ENCODE measurements at regions not wholly inside any gene's neighbourhood (a gene's known extent, or its start where the extent isn't known, plus 50 kb on each side); places are given as distances from the start of the nearest gene placed in this dataset.
"Not testable (repeated sequence)": the region's sequence is repeated elsewhere in the genome, so short reads cannot be mapped to it uniquely, and the experiment has no call there.

DNA sequence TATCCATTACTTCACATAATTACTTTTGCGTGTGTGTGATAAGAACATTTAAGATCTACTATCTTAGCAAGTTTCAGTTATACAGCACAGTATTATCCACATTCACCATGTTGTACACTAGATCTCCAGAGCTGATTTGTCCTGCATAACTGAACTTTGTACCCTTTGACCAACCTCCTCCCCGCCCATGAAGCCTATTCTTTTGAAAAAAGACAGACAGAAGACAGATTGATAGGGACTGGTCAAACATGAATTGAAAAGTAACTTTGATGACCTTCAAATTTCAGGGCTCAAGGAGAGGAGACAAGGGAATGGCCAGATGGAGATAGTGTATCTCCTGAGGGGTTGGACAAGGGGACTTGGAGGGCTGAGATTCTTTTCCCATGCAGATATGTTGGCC, 96.3 kb downstream of the CMC2 start:
- Histone ChIP-seq H3K4me3 (no peak overlapping the region), H3K36me3 (ENCODE audit: control insufficient read depth in 4 of 4, insufficient read depth in 4 of 4, low read length in 4 of 4) (no peaks in the 10 kb centered on the region), H3K27ac (ENCODE audit: low read depth in 1 of 2, low read length in 1 of 2) (no peak overlapping the region), H3K9ac (ENCODE audit: insufficient read depth in 1 of 2, low read length in 2 of 2) (no peak overlapping the region), H3K4me1 (ENCODE audit: control insufficient read depth in 5 of 5, insufficient read depth in 5 of 5, low read length in 5 of 5) (no peaks in the 10 kb centered on the region), H3K9me3 (ENCODE audit: control insufficient read depth in 4 of 4, insufficient read depth in 3 of 4, low read length in 3 of 4) (peaks cover 0 to 7% (median 3%) of the 10 kb centered on the region in 4 donors), H3K27me3 (ENCODE audit: control insufficient read depth in 3 of 3, insufficient read depth in 3 of 3, low read length in 2 of 3) (no peaks in the 10 kb centered on the region)
- WGBS, 2 donors, result 86 to 90% methylated on average over 2 of the region's 2 CpGs
- DNase-seq (no peak), ATAC-seq (ENCODE audit: insufficient read depth, low FRiP score) (no peak)
- TF ChIP-seq, protein P1, sequence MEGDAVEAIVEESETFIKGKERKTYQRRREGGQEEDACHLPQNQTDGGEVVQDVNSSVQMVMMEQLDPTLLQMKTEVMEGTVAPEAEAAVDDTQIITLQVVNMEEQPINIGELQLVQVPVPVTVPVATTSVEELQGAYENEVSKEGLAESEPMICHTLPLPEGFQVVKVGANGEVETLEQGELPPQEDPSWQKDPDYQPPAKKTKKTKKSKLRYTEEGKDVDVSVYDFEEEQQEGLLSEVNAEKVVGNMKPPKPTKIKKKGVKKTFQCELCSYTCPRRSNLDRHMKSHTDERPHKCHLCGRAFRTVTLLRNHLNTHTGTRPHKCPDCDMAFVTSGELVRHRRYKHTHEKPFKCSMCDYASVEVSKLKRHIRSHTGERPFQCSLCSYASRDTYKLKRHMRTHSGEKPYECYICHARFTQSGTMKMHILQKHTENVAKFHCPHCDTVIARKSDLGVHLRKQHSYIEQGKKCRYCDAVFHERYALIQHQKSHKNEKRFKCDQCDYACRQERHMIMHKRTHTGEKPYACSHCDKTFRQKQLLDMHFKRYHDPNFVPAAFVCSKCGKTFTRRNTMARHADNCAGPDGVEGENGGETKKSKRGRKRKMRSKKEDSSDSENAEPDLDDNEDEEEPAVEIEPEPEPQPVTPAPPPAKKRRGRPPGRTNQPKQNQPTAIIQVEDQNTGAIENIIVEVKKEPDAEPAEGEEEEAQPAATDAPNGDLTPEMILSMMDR (IDR thresholded peaks at IDR 0.05; ENCODE audit: control extremely low read depth, extremely low read depth), result no peak

- TF ChIP-seq, protein P1 (IDR thresholded peaks at IDR 0.05; ENCODE audit: control extremely low read depth, extremely low read depth), result no peak
- H3K4me1 ChIP-seq (ENCODE audit: control insufficient read depth in 5 of 5, insufficient read depth in 5 of 5, low read length in 5 of 5), result no peaks in the 10 kb centered on the region
- 44 to 52% methylated on average over 3 of the region's 3 CpGs for WGBS, 2 donors
- peaks cover 0 to 7% (median 3%) of the 10 kb centered on the region in 4 donors for H3K9me3 ChIP-seq (ENCODE audit: control insufficient read depth in 4 of 4, insufficient read depth in 3 of 4, low read length in 3 of 4)
- H3K4me3 ChIP-seq, result no peak overlapping the region
- H3K9ac ChIP-seq (ENCODE audit: insufficient read depth in 1 of 2, low read length in 2 of 2), result no peak overlapping the region
- no peak overlapping the region for H3K27ac ChIP-seq (ENCODE audit: low read depth in 1 of 2, low read length in 1 of 2)
- H3K36me3 ChIP-seq (ENCODE audit: control insufficient read depth in 4 of 4, insufficient read depth in 4 of 4, low read length in 4 of 4), result no peaks in the 10 kb centered on the region
- ATAC-seq (ENCODE audit: insufficient read depth, low FRiP score) (no peak), DNase-seq (no peak)
- H3K27me3 ChIP-seq (ENCODE audit: control insufficient read depth in 3 of 3, insufficient read depth in 3 of 3, low read length in 2 of 3), result no peaks in the 10 kb centered on the region
These were observed 97.0 kb downstream of the CMC2 start for GRCh38 chr16:80909720-80910119.

DNA sequence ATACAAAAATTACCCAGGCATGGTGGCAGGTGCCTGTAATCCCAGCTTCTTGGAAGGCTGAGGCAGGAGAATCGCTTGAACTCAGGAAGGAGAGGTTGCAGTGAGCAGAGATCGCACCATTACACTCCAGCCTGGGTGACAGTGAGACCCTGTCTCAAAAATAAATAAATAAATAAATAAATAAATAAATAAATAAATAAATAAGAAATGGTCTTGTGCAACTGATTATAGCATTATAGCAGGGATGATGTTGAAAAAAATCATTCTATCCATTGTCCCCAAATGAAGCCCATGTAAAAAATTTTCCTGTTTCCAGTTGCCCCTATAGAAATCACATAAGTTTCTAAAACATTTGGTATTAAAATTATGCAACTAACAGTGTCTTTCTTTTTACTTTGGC, 100.5 kb downstream of the CMC2 start:
- H3K9ac ChIP-seq (ENCODE audit: insufficient read depth in 1 of 2, low read length in 2 of 2); DNase-seq; ATAC-seq (ENCODE audit: insufficient read depth, low FRiP score); H3K9me3 ChIP-seq (ENCODE audit: control insufficient read depth in 4 of 4, insufficient read depth in 3 of 4, low read length in 3 of 4); H3K27ac ChIP-seq (ENCODE audit: low read depth in 1 of 2, low read length in 1 of 2); H3K36me3 ChIP-seq (ENCODE audit: control insufficient read depth in 4 of 4, insufficient read depth in 4 of 4, low read length in 4 of 4); H3K27me3 ChIP-seq (ENCODE audit: control insufficient read depth in 3 of 3, insufficient read depth in 3 of 3, low read length in 2 of 3); H3K4me1 ChIP-seq (ENCODE audit: control insufficient read depth in 5 of 5, insufficient read depth in 5 of 5, low read length in 5 of 5); H3K4me3 ChIP-seq: not testable (repeated sequence)
- 98 to 99% methylated on average over 2 of the region's 2 CpGs for WGBS, 2 donors

- DNase-seq, result no peak
- Histone ChIP-seq H3K36me3 (ENCODE audit: control insufficient read depth in 4 of 4, insufficient read depth in 4 of 4, low read length in 4 of 4) (no peaks in the 10 kb centered on the region), H3K4me3 (no peak overlapping the region), H3K27ac (ENCODE audit: low read depth in 1 of 2, low read length in 1 of 2) (no peak overlapping the region), H3K9ac (ENCODE audit: insufficient read depth in 1 of 2, low read length in 2 of 2) (no peak overlapping the region), H3K4me1 (ENCODE audit: control insufficient read depth in 5 of 5, insufficient read depth in 5 of 5, low read length in 5 of 5) (peaks cover 0 to 8% (median 3%) of the 10 kb centered on the region in 5 donors), H3K27me3 (ENCODE audit: control insufficient read depth in 3 of 3, insufficient read depth in 3 of 3, low read length in 2 of 3) (no peaks in the 10 kb centered on the region), H3K9me3 (ENCODE audit: control insufficient read depth in 4 of 4, insufficient read depth in 3 of 4, low read length in 3 of 4) (peaks cover 0 to 2% (median 0%) of the 10 kb centered on the region in 4 donors)
- ATAC-seq (ENCODE audit: insufficient read depth, low FRiP score), result no peak
- TF ChIP-seq, protein P1 (IDR thresholded peaks at IDR 0.05; ENCODE audit: control extremely low read depth, extremely low read depth), result no peak
- WGBS, 2 donors, result 94% methylated on average over 5 of the region's 5 CpGs
These were observed 99.2 kb upstream of the CDYL2 start for GRCh38 chr16:80903616-80904015.
